Liver (tissue), 3 donors: ENCODE measurements at regions not wholly inside any gene's neighbourhood (a gene's known extent, or its start where the extent isn't known, plus 50 kb on each side); places are given as distances from the start of the nearest gene placed in this dataset.

Experiments used
- EGR1 ChIP-seq, 2 donors: IDR thresholded peaks; 2 replicates each; pipeline ENCODE4 v1.6.1; 2016 to 2018; ENCODE audit warnings: antibody characterized with exemption in 2 of 2, low read depth in 2 of 2
- GABPA ChIP-seq, 2 donors: IDR thresholded peaks in 1 of 2; conservative IDR thresholded peaks in 1 of 2; 2 replicates each; pipeline ENCODE4 v1.6.1; 2016; ENCODE audit warnings: antibody characterized with exemption in 2 of 2, mild to moderate bottlenecking in 1 of 2, moderate library complexity in 1 of 2
- HNF4G ChIP-seq: IDR thresholded peaks from 2 replicates; pipeline ENCODE4 v1.6.1; 2016; ENCODE audit warnings: antibody characterized with exemption
- JUND ChIP-seq, 2 donors: IDR thresholded peaks; 2 replicates each; pipeline ENCODE4 v1.6.1; 2016; ENCODE audit warnings: antibody characterized with exemption in 2 of 2
- RAD21 ChIP-seq, 2 donors: IDR thresholded peaks; 2 replicates each; pipeline ENCODE4 v1.6.1; 2016; ENCODE audit warnings: antibody characterized with exemption in 2 of 2, mild to moderate bottlenecking in 2 of 2
- RXRA ChIP-seq, 2 donors: IDR thresholded peaks; 2 replicates each; pipeline ENCODE4 v1.6.1; 2017 to 2018; ENCODE audit warnings: antibody characterized with exemption in 2 of 2, mild to moderate bottlenecking in 1 of 2
- SP1 ChIP-seq: IDR thresholded peaks from 2 replicates; pipeline ENCODE4 v1.6.1; 2018; ENCODE audit warnings: antibody characterized with exemption, mild to moderate bottlenecking
- TAF1 ChIP-seq: conservative IDR thresholded peaks from 2 replicates; pipeline ENCODE4 v1.6.1; 2016; ENCODE audit warnings: antibody characterized with exemption, mild to moderate bottlenecking
- YY1 ChIP-seq: IDR thresholded peaks from 2 replicates; pipeline ENCODE4 v1.6.1; 2016; ENCODE audit warnings: antibody characterized with exemption, mild to moderate bottlenecking
- TF ChIP-seq, protein P1 (sequence below): fragments of 150-350 bp; IDR thresholded peaks from 2 replicates; pipeline ENCODE4 v1.5.1; 2017; ENCODE audit warnings: improper control_type of control experiment, low read depth, low read length; ENCODE audit not compliant: missing input control
- TF ChIP-seq, protein P2 (sequence below): IDR thresholded peaks from 2 replicates; pipeline ENCODE4 v1.6.1; 2016; ENCODE audit warnings: antibody characterized with exemption, mild to moderate bottlenecking
- TF ChIP-seq, protein P3 (sequence below): IDR thresholded peaks from 2 replicates; pipeline ENCODE4 v1.6.1; 2016; ENCODE audit warnings: antibody characterized with exemption
- TF ChIP-seq, protein P4 (sequence below): IDR thresholded peaks from 2 replicates; pipeline ENCODE4 v1.6.1; 2016; ENCODE audit warnings: antibody characterized with exemption
- donor health status: healthy.
- donor health status: healthy.

- TF ChIP-seq, protein P1, sequence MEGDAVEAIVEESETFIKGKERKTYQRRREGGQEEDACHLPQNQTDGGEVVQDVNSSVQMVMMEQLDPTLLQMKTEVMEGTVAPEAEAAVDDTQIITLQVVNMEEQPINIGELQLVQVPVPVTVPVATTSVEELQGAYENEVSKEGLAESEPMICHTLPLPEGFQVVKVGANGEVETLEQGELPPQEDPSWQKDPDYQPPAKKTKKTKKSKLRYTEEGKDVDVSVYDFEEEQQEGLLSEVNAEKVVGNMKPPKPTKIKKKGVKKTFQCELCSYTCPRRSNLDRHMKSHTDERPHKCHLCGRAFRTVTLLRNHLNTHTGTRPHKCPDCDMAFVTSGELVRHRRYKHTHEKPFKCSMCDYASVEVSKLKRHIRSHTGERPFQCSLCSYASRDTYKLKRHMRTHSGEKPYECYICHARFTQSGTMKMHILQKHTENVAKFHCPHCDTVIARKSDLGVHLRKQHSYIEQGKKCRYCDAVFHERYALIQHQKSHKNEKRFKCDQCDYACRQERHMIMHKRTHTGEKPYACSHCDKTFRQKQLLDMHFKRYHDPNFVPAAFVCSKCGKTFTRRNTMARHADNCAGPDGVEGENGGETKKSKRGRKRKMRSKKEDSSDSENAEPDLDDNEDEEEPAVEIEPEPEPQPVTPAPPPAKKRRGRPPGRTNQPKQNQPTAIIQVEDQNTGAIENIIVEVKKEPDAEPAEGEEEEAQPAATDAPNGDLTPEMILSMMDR = no peak
- TF ChIP-seq, protein P2, sequence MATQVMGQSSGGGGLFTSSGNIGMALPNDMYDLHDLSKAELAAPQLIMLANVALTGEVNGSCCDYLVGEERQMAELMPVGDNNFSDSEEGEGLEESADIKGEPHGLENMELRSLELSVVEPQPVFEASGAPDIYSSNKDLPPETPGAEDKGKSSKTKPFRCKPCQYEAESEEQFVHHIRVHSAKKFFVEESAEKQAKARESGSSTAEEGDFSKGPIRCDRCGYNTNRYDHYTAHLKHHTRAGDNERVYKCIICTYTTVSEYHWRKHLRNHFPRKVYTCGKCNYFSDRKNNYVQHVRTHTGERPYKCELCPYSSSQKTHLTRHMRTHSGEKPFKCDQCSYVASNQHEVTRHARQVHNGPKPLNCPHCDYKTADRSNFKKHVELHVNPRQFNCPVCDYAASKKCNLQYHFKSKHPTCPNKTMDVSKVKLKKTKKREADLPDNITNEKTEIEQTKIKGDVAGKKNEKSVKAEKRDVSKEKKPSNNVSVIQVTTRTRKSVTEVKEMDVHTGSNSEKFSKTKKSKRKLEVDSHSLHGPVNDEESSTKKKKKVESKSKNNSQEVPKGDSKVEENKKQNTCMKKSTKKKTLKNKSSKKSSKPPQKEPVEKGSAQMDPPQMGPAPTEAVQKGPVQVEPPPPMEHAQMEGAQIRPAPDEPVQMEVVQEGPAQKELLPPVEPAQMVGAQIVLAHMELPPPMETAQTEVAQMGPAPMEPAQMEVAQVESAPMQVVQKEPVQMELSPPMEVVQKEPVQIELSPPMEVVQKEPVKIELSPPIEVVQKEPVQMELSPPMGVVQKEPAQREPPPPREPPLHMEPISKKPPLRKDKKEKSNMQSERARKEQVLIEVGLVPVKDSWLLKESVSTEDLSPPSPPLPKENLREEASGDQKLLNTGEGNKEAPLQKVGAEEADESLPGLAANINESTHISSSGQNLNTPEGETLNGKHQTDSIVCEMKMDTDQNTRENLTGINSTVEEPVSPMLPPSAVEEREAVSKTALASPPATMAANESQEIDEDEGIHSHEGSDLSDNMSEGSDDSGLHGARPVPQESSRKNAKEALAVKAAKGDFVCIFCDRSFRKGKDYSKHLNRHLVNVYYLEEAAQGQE = no peak
- TF ChIP-seq, protein P3, sequence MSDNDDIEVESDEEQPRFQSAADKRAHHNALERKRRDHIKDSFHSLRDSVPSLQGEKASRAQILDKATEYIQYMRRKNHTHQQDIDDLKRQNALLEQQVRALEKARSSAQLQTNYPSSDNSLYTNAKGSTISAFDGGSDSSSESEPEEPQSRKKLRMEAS = no peak
- TF ChIP-seq JUND (IDR thresholded peaks at IDR 0.05) (no peak), EGR1 (IDR thresholded peaks at IDR 0.05; ENCODE audit: low read depth in 2 of 2) (no peak), RAD21 (IDR thresholded peaks at IDR 0.05) (no peak), HNF4G (no peak), SP1 (no peak), TAF1 (no peak), GABPA (IDR thresholded peaks at IDR 0.05 in 1 of 2, conservative IDR thresholded peaks at IDR 0.05 in 1 of 2) (no peak), RXRA (IDR thresholded peaks at IDR 0.05) (no peak), YY1 (no peak)
- TF ChIP-seq, protein P4, sequence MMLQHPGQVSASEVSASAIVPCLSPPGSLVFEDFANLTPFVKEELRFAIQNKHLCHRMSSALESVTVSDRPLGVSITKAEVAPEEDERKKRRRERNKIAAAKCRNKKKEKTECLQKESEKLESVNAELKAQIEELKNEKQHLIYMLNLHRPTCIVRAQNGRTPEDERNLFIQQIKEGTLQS = no peak
Observed at GRCh38 chr5:56346741-56347535, 113.8 kb upstream of the ANKRD55 start.
